IPS-NIHi7 (cell line): ENCODE measurements at regions not wholly inside any gene's neighbourhood (a gene's known extent, or its start where the extent isn't known, plus 50 kb on each side); places are given as distances from the start of the nearest gene placed in this dataset.
"Not testable (repeated sequence)": the region's sequence is repeated elsewhere in the genome, so short reads cannot be mapped to it uniquely, and the experiment has no call there.

Experiments
- DNase-seq: peaks from one replicate; pipeline ENCODE4 v3.0.0; 2012; ENCODE audit warnings: mixed read lengths; ENCODE audit errors: extremely low spot score

- DNase-seq: not testable (repeated sequence)
Measured at GRCh38 chr1:147103416-147104155, 68.7 kb downstream of the PRKAB2 start.

GRCh38 chr1:147099192-147099591 is 73.1 kb downstream of the PRKAB2 start:
- no peak for DNase-seq

- not testable (repeated sequence) for DNase-seq
Measured at GRCh38 chr1:147098338-147098973, 73.8 kb downstream of the PRKAB2 start.

- DNase-seq: no peak
Measured at GRCh38 chr1:147095691-147096090, 76.6 kb downstream of the PRKAB2 start.

- DNase-seq: no peak
Measured at GRCh38 chr1:147091801-147092200, 80.5 kb downstream of the PRKAB2 start.

GRCh38 chr1:147089457-147089856 is 82.8 kb downstream of the PRKAB2 start:
- no peak for DNase-seq

- no peak for DNase-seq
Measured at GRCh38 chr1:147086129-147086528, 86.1 kb downstream of the PRKAB2 start.

- DNase-seq: peak; percentile 79
Measured at GRCh38 chr1:147084273-147085096, 87.8 kb downstream of the PRKAB2 start.

GRCh38 chr1:147083919-147084272 is 88.4 kb downstream of the PRKAB2 start:
- DNase-seq: no peak

DNA sequence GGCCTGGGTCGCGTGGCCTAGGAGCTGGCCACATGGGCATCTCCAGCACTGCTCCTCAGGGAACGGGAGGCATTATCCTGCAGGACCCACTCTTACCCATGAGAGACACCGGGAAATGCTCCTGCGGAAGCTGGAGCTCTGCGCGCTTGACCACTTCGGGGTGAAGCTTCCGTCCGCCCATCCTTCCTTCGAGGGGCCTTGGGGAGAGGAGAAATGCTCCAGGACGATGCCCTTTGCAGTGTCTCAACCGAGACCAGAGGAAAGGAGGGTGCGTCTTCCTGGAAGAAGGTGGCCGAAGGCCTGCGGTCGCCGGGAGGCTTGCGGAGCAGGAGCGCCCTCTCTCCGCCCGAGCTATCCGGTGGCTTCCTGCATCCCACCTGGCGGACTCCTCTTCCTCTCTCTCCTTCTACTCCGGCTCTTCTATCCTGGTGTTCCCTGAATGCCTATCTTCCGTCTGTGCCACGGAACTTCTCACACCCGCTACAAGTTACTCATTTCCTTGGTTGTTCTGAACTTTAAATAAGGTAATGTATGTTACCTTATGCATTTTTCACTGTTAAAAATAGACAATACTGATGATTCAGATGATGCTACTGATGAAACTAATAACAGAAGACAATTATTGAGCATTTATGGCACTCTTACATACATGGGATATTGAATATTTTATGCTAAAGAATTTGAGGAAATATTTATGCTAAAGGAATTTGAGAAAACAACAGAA is 91.4 kb downstream of the PRKAB2 start:
- DNase-seq: peak; percentile 65

GRCh38 chr1:147080006-147080661 is 92.1 kb downstream of the PRKAB2 start:
- no peak for DNase-seq

DNA sequence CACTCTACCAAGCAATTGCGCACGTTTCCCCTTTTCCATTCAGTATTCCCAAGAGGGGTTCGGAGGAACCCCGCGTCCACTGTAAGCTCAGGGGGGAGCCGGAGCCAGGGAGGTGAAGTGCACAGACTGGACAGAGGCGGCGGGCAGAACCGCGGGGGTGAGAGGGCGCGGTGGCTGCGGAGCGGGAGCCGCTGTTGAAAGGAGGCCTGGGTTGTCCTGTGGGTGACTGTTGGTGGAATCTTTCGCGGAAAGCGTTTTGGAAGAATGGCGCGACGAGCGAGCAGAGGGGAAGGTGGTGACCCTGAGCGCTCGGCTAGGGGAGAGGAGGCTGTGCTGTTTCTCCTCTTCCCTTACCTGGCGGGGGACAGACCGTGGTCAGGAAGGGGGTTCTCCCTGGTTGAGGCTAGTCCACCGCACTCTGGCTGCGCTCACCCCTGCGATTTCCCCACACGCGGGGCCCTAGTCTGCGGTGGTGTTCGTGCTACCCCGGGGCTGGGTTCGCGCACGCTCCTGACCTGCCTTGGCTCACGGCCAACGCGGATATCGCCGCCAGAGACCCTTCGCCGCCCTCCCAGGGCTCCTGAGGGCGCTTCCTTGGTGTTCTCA is 92.8 kb downstream of the PRKAB2 start:
- DNase-seq: no peak

- no peak for DNase-seq
Measured at GRCh38 chr1:147078606-147079399, 93.5 kb downstream of the PRKAB2 start.

- peak; percentile 28 for DNase-seq
Measured at GRCh38 chr1:147077936-147078605, 94.2 kb downstream of the PRKAB2 start.

GRCh38 chr1:147077523-147077922 is 94.7 kb downstream of the PRKAB2 start:
- no peak for DNase-seq

- DNase-seq: no peak
Measured at GRCh38 chr1:147077081-147077480, 95.2 kb downstream of the PRKAB2 start.

DNA sequence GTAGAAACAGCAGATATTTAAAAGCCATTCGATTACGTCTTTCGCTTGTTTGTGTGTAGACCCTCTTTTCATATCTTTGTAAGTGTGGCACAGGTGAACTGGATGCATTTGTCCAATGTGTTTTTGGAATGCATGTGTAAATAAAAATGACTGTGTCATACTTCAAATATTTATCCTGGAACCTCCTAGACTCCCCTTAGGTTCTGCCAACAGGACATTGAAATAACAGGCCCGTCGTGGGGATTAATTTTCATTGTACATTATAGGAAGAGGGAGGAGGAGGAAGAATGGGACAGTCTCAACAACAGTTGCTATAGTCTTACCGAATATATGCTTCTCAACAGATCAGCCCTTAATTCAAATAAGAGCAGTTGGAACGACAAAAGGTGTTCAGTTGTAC is 95.8 kb downstream of the PRKAB2 start:
- no peak for DNase-seq

DNA sequence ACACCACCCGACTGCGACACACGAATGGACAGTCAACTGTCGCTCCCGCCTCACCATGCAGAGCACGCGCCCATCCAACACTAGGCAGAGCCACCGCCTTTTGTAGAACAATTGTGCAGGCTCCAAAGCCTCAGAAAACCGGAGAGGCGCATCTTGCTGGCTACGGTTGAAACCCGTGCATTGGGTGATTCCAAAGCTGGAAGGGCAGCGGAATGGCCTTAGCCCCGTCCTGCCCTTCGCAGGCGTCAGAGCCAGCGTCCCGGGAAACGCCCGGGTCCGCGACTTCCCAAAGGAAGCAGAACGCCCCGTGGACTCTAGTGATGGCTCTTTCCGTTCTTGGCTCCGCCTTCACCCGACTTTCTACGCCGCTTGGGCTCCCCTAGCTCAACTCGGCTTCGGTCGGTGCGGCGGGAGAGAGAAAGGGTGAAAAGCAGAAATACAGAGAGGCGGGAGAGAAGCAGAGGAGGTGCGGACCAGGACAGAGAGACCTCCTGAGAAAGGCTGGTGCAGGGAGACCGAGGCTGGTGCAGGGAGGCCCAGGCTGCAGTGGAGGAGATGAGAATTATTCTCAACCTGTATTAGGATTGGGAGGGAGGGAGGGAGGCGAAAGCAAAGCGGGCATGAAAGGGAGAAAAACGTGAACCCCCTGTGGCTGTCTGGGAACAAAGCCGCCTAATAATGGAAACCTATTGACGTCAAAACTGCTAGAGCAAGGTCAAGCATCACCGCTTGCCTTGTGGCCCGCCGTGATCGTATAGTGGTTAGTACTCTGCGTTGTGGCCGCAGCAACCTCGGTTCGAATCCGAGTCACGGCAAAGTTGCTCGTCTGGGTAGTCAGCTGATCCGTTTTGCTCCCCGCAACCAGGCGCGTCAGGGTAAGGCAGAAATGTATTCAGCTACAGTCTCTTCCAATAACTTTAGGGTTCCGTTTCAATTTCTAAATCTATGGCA is 99.5 kb downstream of the PRKAB2 start:
- peak; percentile 44 for DNase-seq
